NCI-H146 (cell line): ENCODE measurements at regions not wholly inside any gene's neighbourhood (a gene's known extent, or its start where the extent isn't known, plus 50 kb on each side); places are given as distances from the start of the nearest gene placed in this dataset.
"Not testable (repeated sequence)": the region's sequence is repeated elsewhere in the genome, so short reads cannot be mapped to it uniquely, and the experiment has no call there.

Experiments
- DNase-seq: peaks from one replicate; lab custom pipeline; 2025; lab: John Stamatoyannopoulos, UW

DNA sequence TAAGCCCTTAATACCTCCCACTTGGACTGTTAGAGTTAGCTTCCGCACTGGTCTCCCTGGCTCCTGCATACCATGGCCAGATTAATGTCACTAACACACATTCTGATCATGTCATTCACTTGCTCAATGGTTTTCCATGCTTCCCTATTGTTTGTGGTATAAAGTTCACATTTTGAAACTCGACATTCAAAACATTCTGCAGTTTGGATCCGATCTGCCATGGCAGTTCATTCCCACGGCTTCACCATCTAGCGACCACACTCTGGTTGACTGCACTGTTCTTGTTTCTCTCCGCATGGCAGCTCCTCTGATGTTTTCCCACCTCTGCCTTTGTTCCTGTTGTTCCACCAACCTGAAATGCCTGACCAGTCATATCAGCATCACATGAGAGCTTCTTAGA lies 87.4 kb upstream of the WAC start:
- DNase-seq = no peak

DNA sequence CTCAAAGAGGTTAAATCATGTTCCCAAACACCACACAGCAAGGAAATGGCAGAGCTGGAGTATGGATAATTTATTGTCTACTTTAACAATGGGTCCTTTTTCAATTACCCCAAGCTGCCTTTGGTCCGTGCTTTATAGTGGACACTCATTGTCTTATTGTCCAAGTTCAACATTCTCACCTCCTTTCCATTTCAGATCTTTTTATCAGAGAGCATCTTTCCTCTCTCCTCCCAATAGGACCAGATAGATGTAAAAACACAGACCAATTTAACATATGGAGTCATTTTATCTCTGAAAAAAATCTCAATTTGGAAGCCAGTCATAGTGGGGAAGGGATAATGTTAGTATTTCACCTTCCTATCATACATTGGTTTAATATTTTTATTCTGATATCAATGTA lies 83.5 kb upstream of the WAC start:
- DNase-seq = no peak

- no peak for DNase-seq
These were observed 83.0 kb upstream of the WAC start for GRCh38 chr10:28449926-28450325.

GRCh38 chr10:28453926-28454325 lies 79.0 kb upstream of the WAC start:
- DNase-seq = no peak

DNA sequence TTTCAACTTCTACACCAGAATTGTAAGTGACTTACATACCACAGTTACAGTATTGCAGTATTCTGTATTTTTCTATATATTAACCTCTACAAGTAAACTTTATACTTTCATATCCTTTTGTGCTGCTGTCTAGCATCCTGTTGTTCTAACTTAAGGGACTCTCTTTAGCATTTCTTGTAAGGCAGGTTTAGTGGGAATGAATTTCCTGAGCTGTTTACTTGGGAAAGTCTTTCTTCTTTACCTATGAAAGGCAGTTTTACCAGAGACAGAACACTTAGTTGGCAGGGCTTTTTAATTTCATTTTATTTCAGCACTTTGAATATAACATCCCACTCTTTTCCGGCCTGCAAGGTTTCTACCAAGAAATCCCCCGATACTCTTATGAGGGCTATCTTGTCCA lies 75.8 kb upstream of the WAC start:
- DNase-seq = no peak

GRCh38 chr10:28457873-28458272 lies 75.0 kb upstream of the WAC start:
- DNase-seq = not testable (repeated sequence)

GRCh38 chr10:28459453-28460144 lies 73.3 kb upstream of the WAC start:
- no peak for DNase-seq

DNA sequence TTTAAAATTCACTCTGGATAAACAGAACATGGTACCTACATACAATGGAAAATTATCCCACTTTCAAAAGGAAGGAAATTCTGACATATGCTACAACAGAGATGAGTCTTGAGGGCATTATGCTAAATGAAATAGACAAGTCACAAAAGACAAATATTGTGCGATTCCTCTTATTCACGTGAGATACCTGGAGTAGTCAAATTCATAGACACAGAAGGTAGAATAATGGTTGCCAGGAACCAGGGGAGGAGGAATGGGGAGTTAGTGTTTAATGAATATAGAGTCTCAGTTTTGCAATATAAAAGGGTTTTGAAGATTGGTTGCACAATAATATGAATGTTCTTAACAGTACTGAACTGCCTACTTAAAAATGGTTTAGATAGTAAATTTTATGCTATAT lies 69.8 kb upstream of the WAC start:
- no peak for DNase-seq

DNA sequence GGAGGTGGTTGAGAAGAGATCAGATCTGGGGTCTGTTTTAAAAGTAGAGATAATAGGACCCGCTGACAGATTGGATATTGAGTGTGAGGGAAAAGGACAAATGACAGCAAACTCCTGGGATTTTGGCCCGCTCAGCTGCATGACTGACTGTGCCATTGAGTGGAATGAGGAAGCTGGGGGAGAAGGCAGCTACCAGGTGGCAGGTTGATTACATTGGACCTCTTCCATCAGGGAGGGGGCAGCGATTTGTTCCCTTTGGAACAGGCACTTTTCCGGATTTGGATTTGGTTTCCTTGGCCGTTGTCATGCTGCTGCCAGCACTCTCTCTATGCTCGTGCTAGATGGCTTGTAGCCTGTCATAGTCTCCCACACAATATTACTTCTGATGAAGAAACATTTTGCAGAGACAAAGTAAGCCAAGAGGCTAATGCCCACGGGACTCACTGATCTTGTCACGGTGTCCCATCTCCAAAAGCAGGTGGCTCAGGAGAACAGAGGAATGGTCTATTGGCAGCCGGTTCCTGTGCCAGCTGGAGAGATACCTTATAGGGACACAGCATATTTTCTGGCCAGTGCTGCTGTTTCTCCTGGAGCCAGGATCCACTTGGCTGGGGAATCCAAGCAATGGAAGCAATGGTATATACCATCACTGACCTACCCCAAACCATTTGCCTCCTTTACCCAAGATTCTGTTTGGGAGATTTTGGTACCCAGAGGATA lies 69.1 kb upstream of the WAC start:
- DNase-seq = no peak

DNA sequence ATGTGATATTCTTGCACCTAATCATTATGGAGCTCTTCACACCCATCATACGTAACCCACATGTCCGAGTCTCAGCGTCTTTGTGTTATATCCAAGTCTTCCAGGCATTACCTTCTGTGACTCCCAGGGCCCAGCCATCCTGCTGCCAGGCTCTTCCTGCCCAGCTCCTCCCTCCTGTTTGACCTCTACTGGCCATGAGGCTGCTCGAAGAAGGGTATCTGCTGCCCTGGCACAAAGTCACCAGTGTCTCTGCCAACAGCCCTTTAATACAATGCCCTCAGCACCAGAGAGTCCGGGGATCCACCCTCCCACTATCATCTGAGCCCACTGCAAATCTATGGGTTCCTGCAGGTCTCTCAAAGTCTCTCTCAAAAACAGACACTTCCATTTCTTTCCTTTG lies 65.3 kb upstream of the WAC start:
- no peak for DNase-seq

GRCh38 chr10:28468707-28469483 lies 64.0 kb upstream of the WAC start:
- no peak for DNase-seq

DNA sequence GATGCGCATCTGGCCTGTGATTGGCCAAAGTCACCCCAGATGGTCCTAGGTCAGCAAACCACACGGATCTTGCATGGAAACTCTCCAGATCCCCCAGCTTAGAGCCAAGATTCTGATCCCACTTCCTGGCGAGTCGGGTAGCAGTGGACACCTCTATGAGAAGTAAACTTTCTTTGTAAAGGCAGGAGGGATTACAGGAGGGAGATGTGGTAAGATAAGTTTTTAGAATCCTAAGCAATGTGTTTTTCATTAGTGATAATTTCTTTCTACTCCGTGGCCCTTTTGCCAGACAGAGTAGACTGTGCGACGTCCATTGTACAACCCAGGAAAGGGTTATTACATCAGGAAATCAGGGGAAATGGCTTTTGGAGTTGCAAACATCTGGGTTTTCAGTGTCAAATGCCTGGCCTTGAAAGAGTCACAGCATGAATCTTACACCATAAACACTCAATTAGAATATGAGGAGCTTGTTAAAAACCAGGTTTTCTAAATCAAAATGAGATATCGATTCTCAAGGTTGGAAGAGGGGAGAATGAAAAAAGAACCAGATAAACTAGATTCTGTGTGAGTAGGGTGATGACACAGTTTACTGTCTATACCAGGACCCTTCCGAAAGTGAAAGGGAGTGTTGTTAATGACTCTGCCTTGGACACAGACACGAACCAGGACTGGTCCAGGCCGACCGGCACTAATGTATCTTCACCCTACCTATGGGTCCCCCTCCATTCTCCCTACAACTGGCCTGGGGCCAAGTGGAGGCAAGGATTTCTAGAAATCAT lies 61.9 kb upstream of the WAC start:
- no peak for DNase-seq

GRCh38 chr10:28471652-28472050 lies 61.3 kb upstream of the WAC start:
- DNase-seq = no peak

DNA sequence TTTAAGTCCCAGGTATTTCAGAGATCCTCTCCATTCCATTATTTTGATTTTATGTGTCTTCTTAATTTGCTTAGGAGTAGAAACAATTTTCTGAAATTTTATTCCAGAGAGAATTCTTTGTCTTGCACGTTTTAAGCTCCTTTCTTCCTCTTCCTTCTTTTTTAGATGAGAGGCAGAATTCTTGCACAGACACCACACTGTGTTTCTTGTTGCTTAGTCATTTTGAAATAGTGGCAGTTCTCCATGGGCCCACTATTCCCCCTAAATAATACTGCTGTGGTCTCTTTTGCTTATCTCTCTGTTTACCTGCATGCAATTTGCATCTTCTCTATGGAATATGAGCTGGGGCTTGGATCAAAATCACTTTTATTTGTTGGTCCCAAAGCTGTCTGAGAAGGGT lies 54.3 kb upstream of the WAC start:
- no peak for DNase-seq

DNA sequence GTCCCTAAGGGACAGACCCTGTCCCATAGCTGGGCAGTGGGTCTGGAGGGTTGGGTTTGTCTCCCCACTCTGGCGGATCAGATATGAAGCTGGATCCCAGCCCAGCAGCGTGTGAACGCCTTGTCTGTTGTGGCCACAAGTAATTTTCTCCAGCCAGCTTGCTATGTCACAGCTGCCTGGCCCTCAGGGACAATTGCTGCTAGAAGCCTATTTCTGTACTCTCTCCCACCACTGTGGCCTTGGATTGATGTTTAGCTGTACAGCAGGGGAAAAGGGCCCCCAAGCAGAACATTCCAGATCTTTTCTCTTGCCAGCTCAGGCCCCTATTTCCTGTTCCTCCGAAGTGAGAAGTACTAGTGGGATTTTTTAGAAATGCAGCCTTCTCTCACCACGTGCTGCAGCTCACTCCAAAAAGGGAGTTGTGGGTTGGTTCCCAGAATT lies 53.5 kb upstream of the WAC start:
- no peak for DNase-seq

DNA sequence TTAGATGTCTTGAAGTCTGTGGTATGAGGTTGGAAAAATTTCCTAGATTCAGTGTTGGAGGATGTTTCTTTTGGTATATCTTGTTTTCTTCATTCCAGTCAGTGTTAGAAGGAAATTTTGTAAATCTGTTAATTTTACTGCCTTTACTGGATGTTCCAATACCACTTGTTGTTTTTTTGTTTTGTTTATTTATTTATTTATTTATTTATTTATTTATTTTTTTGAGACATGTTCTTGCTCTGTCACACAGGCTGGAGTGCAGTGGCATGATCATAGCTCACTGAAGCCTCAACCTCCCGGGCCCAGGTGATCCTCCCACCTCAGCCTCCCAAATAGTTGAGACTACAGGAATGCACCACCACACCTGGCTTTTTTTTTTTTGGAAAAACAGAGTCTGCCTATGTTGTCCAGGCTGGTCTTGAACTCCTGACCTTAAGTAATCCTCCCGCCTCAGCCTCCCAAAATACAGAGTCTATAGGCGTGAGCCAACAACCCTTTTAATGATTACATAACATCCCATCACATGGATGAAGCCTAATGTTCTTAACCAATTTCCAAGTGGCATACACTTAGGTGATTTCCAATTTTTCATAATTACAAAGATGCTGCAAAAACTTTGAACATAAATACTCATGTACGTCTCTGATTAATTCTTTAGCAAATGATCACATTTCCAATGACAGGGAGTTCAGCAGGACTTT lies 52.8 kb upstream of the WAC start:
- DNase-seq = no peak

- DNase-seq = no peak
These were observed 52.3 kb upstream of the WAC start for GRCh38 chr10:28480628-28480965.

DNA sequence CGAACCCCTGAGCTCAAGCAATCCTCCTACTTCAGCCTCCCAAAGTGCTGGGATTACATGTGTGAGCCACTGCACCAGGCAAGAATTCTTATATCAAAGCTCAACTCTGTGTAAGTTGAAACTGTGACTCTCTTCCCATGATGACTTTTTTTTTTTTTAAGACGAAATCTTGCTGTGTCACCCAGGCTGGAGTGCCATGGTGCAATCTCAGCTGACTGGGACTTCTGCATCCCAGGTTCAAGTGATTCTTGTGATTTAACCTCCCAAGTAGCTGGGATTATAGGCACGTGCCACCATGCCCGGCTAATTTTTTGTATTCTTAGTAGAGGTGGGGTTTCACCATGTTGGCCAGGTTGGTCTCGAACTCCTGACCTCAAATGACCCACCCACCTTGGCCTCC lies 51.6 kb upstream of the WAC start:
- DNase-seq = not testable (repeated sequence)

GRCh38 chr10:28481968-28482367 lies 51.0 kb upstream of the WAC start:
- no peak for DNase-seq
